Activated CD4-positive, alpha-beta memory T cell treated with anti-CD3 and anti-CD28 coated beads for 36 hours (primary cell): ENCODE measurements at regions not wholly inside any gene's neighbourhood (a gene's known extent, or its start where the extent isn't known, plus 50 kb on each side); places are given as distances from the start of the nearest gene placed in this dataset.
"Not testable (repeated sequence)": the region's sequence is repeated elsewhere in the genome, so short reads cannot be mapped to it uniquely, and the experiment has no call there.

Source experiments
- CTCF ChIA-PET: fragments of 350-600 bp; sonication (Branson Sonifier 250); formaldehyde crosslinking; loops from one replicate; lab custom pipeline; 2021; ENCODE audit warnings: antibody characterized with exemption, inconsistent platforms; lab: Charles Lee
- POLR2A ChIA-PET: fragments of 350-600 bp; sonication (Branson Sonifier 250); formaldehyde crosslinking; loops from one replicate; lab custom pipeline; 2021; ENCODE audit warnings: antibody characterized with exemption; lab: Charles Lee
- DNase-seq: peaks from one replicate; pipeline ENCODE4 v3.0.0-alpha.2; 2020
- H3K27ac Mint-ChIP-seq: one replicate; pipeline ENCODE4 v1.8.0; 2021; ENCODE audit warnings: mixed read lengths
- H3K27me3 Mint-ChIP-seq: one replicate; pipeline ENCODE4 v1.8.0; 2021; ENCODE audit warnings: mixed read lengths
- H3K36me3 Mint-ChIP-seq: one replicate; pipeline ENCODE4 v1.8.0; 2021; ENCODE audit warnings: mixed read lengths
- H3K4me1 Mint-ChIP-seq: one replicate; pipeline ENCODE4 v1.8.0; 2021; ENCODE audit warnings: low read depth, mixed read lengths
- H3K4me3 Mint-ChIP-seq: one replicate; pipeline ENCODE4 v1.8.0; 2021; ENCODE audit warnings: mild to moderate bottlenecking, mixed read lengths
- H3K9me3 Mint-ChIP-seq: one replicate; pipeline ENCODE4 v1.8.0; 2021; ENCODE audit warnings: mixed read lengths
- intact Hi-C: fragments of 100-400 bp; cut with micrococcal nuclease; formaldehyde crosslinking; loops from one replicate; pipeline ENCODE4 v1.15.1; 2023

GRCh38 chr2:62409442-62409841 is 96.6 kb downstream of the TMEM17 start:
- Mint-ChIP-seq H3K4me1 (no peaks in the 10 kb centered on the region), H3K9me3 (no peaks in the 10 kb centered on the region), H3K27me3 (no peaks in the 10 kb centered on the region), H3K36me3 (no peaks in the 10 kb centered on the region), H3K27ac (no peak overlapping the region), H3K4me3 (no peak overlapping the region)
- CTCF ChIA-PET = no interaction called here
- POLR2A ChIA-PET = no interaction called here
- no peak for DNase-seq
- intact Hi-C loops = no loop called here

- no peaks in the 10 kb centered on the region for H3K9me3 Mint-ChIP-seq
- ChIA-PET CTCF (interaction anchor here (0.6 to 1.1 kb wide), 2 partner anchors 221 to 415 kb away, joined by 3 to 6 read pairs; no protein-coding TSS in a partner anchor), POLR2A (no interaction called here)
- intact Hi-C loops = no loop called here
- no peak overlapping the region for H3K4me3 Mint-ChIP-seq
- no peak overlapping the region for H3K27ac Mint-ChIP-seq
- no peaks in the 10 kb centered on the region for H3K4me1 Mint-ChIP-seq
- H3K36me3 Mint-ChIP-seq = no peaks in the 10 kb centered on the region
- no peaks in the 10 kb centered on the region for H3K27me3 Mint-ChIP-seq
- DNase-seq = no peak
Observed at GRCh38 chr2:62408241-62408677, 97.7 kb downstream of the TMEM17 start.

GRCh38 chr2:62407838-62408237 is 98.2 kb downstream of the TMEM17 start:
- Mint-ChIP-seq H3K36me3 (no peaks in the 10 kb centered on the region), H3K9me3 (no peaks in the 10 kb centered on the region), H3K4me3 (no peak overlapping the region), H3K27ac (no peak overlapping the region), H3K27me3 (no peaks in the 10 kb centered on the region), H3K4me1 (no peaks in the 10 kb centered on the region)
- ChIA-PET CTCF (interaction anchor here (1.1 kb wide), 1 partner anchor 414 kb away, joined by 3 read pairs; no protein-coding TSS in a partner anchor), POLR2A (no interaction called here)
- DNase-seq = no peak
- intact Hi-C loops = no loop called here

GRCh38 chr2:62407401-62407800 is 98.6 kb downstream of the TMEM17 start:
- no peaks in the 10 kb centered on the region for H3K4me1 Mint-ChIP-seq
- no peaks in the 10 kb centered on the region for H3K36me3 Mint-ChIP-seq
- ChIA-PET CTCF (interaction anchor here (1.1 kb wide), 1 partner anchor 414 kb away, joined by 3 read pairs; no protein-coding TSS in a partner anchor), POLR2A (no interaction called here)
- no peak overlapping the region for H3K4me3 Mint-ChIP-seq
- intact Hi-C loops = no loop called here
- H3K27me3 Mint-ChIP-seq = no peaks in the 10 kb centered on the region
- DNase-seq = no peak
- H3K27ac Mint-ChIP-seq = no peak overlapping the region
- H3K9me3 Mint-ChIP-seq = no peaks in the 10 kb centered on the region

- Mint-ChIP-seq H3K4me3 (no peak overlapping the region), H3K27me3 (no peaks in the 10 kb centered on the region), H3K36me3 (no peaks in the 10 kb centered on the region), H3K27ac (no peak overlapping the region), H3K4me1 (no peaks in the 10 kb centered on the region), H3K9me3 (no peaks in the 10 kb centered on the region)
- no peak for DNase-seq
- intact Hi-C loops = no loop called here
- ChIA-PET CTCF (no interaction called here), POLR2A (no interaction called here)
Observed at GRCh38 chr2:62406573-62407043, 99.4 kb downstream of the TMEM17 start.

GRCh38 chr2:62404913-62405312 is 101.1 kb downstream of the TMEM17 start:
- Mint-ChIP-seq H3K4me1 (no peaks in the 10 kb centered on the region), H3K27me3 (no peaks in the 10 kb centered on the region), H3K36me3 (no peaks in the 10 kb centered on the region), H3K4me3 (no peak overlapping the region), H3K9me3 (no peaks in the 10 kb centered on the region), H3K27ac (no peak overlapping the region)
- DNase-seq = no peak
- intact Hi-C loops = no loop called here
- ChIA-PET POLR2A (no interaction called here), CTCF (no interaction called here)

- CTCF ChIA-PET = interaction anchor here (2.6 kb wide), 1 partner anchor 9 kb away, joined by 9 read pairs; no protein-coding TSS in a partner anchor
- intact Hi-C loops = no loop called here
- H3K4me3 Mint-ChIP-seq = no peak overlapping the region
- no peaks in the 10 kb centered on the region for H3K36me3 Mint-ChIP-seq
- DNase-seq = no peak
- H3K4me1 Mint-ChIP-seq = no peaks in the 10 kb centered on the region
- H3K27ac Mint-ChIP-seq = no peak overlapping the region
- POLR2A ChIA-PET = interaction anchor here (0.6 kb wide), 1 partner anchor 411 kb away, joined by 4 read pairs; no protein-coding TSS in a partner anchor
- H3K9me3 Mint-ChIP-seq = no peaks in the 10 kb centered on the region
- H3K27me3 Mint-ChIP-seq = no peaks in the 10 kb centered on the region
Observed at GRCh38 chr2:62402156-62402555, 103.8 kb downstream of the TMEM17 start.

GRCh38 chr2:62398356-62398755 is 107.6 kb downstream of the TMEM17 start:
- DNase-seq = no peak
- Mint-ChIP-seq H3K4me3 (no peak overlapping the region), H3K27me3 (peaks cover 1% of the 10 kb centered on the region), H3K27ac (no peak overlapping the region), H3K4me1 (no peaks in the 10 kb centered on the region), H3K9me3 (no peaks in the 10 kb centered on the region), H3K36me3 (no peaks in the 10 kb centered on the region)
- intact Hi-C loops = no loop called here
- ChIA-PET POLR2A (no interaction called here), CTCF (interaction anchor here (1.7 kb wide), 1 partner anchor 13 kb away, joined by 4 read pairs; no protein-coding TSS in a partner anchor)

- Mint-ChIP-seq H3K9me3 (no peaks in the 10 kb centered on the region), H3K27ac (no peak overlapping the region), H3K4me3 (no peak overlapping the region), H3K4me1 (no peaks in the 10 kb centered on the region), H3K27me3 (peaks cover 1% of the 10 kb centered on the region), H3K36me3 (no peaks in the 10 kb centered on the region)
- POLR2A ChIA-PET = no interaction called here
- intact Hi-C loops = no loop called here
- CTCF ChIA-PET = no interaction called here
- DNase-seq = no peak
Observed at GRCh38 chr2:62396880-62397279, 109.1 kb downstream of the TMEM17 start.

- Mint-ChIP-seq H3K9me3 (no peaks in the 10 kb centered on the region), H3K4me1 (no peaks in the 10 kb centered on the region), H3K27me3 (peaks cover 1% of the 10 kb centered on the region), H3K27ac (no peak overlapping the region), H3K4me3 (no peak overlapping the region), H3K36me3 (no peaks in the 10 kb centered on the region)
- ChIA-PET POLR2A (no interaction called here), CTCF (no interaction called here)
- DNase-seq = no peak
- intact Hi-C loops = no loop called here
Observed at GRCh38 chr2:62393293-62393692, 112.7 kb downstream of the TMEM17 start.

GRCh38 chr2:62391696-62392095 is 114.3 kb downstream of the TMEM17 start:
- DNase-seq = no peak
- H3K27ac Mint-ChIP-seq = no peak overlapping the region
- H3K9me3 Mint-ChIP-seq = peaks cover 1% of the 10 kb centered on the region
- H3K4me1 Mint-ChIP-seq = no peaks in the 10 kb centered on the region
- POLR2A ChIA-PET = no interaction called here
- CTCF ChIA-PET = no interaction called here
- H3K4me3 Mint-ChIP-seq = no peak overlapping the region
- peaks cover 1% of the 10 kb centered on the region for H3K27me3 Mint-ChIP-seq
- H3K36me3 Mint-ChIP-seq = no peaks in the 10 kb centered on the region
- intact Hi-C loops = no loop called here

- H3K4me3 Mint-ChIP-seq, H3K9me3 Mint-ChIP-seq, H3K27me3 Mint-ChIP-seq, intact Hi-C loops, H3K4me1 Mint-ChIP-seq, DNase-seq, POLR2A ChIA-PET, H3K27ac Mint-ChIP-seq, H3K36me3 Mint-ChIP-seq: not testable (repeated sequence)
- CTCF ChIA-PET = interaction anchor here (0.9 kb wide), 1 partner anchor 25 kb away, joined by 3 read pairs; no protein-coding TSS in a partner anchor
Observed at GRCh38 chr2:62386378-62386777, 119.6 kb downstream of the TMEM17 start.

- H3K36me3 Mint-ChIP-seq = no peaks in the 10 kb centered on the region
- H3K27ac Mint-ChIP-seq = no peak overlapping the region
- DNase-seq = no peak
- no peak overlapping the region for H3K4me3 Mint-ChIP-seq
- CTCF ChIA-PET = no interaction called here
- no peaks in the 10 kb centered on the region for H3K27me3 Mint-ChIP-seq
- POLR2A ChIA-PET = no interaction called here
- H3K4me1 Mint-ChIP-seq = no peaks in the 10 kb centered on the region
- peaks cover 6% of the 10 kb centered on the region for H3K9me3 Mint-ChIP-seq
- intact Hi-C loops = no loop called here
Observed at GRCh38 chr2:62383846-62384245, 122.1 kb downstream of the TMEM17 start.
